GM21367 (cell line): ENCODE measurements at regions not wholly inside any gene's neighbourhood (a gene's known extent, or its start where the extent isn't known, plus 50 kb on each side); places are given as distances from the start of the nearest gene placed in this dataset.

Experiments
- ATAC-seq: cut with Tn5 transposase; IDR thresholded peaks from one replicate; pipeline ENCODE4 v1.9.1; 2021; ENCODE audit not compliant: unreplicated experiment

GRCh38 chr16:17887963-17888362 is 417.2 kb upstream of the XYLT1 start:
- ATAC-seq = no peak

- no peak for ATAC-seq
These were observed 415.0 kb upstream of the XYLT1 start for GRCh38 chr16:17885659-17886207.

DNA sequence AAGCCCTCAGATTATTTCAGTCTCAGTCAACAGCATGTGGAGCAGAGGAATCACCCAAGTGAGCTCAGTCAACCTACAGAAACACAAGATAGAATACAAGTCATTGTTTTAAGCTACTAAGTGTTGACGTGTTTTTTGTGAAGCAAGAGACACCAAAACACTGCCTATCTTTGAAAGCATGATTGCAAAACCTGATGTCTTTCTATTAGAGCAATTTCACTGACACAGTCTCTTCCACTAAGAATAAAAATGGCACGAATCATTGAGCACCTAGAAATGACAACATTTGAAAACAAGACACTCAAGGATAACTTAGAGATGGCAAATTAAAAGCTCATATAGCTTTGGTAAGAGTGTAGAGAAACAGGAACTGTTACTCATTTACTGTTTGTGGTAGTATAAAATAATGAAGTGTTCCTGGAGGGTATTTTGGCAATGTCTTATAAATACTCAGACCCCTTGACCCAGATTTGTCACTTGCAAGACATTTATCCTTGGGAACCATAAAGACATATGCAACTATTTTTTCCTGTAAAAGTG is 407.1 kb upstream of the XYLT1 start:
- no peak for ATAC-seq

DNA sequence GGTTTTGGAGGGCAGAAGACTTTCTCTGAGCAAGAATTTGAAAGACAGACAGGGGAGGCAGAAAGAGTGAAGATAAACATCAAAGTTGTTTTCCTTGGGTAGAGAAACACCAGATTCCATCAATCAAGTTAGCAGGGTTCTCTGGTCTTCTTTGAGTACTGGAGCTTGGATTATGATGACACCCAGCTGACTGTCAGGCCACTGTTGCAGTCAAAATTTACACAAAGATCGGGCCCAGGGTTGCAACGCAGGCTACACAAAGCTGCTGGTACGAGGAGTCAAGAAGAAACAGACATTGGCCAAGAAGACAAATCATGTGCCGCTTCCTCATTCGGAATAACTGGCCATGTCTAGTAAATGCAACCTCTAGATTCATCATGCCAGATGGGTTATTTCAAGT is 396.2 kb upstream of the XYLT1 start:
- no peak for ATAC-seq

DNA sequence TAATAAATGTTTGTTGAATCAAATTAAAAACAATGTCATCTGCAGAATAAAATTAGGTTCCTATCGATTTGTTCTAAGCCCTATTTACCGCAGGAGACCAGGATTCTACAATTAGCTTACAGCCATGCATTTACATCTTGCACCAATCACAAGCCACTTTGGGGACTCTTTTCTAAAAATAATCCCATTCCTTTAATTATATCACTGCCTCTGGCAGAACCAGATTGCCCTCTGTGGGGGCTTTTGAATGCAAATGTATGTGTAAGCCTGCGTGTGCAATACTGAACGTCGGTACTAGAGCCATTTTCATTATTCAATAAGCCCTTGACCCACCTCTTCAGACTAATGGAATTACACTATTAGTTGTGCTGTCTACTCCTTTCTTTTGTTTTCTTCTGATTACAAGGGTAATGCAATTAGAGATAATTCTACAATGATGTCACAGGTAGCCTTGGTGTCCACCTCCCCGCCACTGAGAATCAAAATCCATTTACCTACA is 391.3 kb upstream of the XYLT1 start:
- ATAC-seq = no peak

- no peak for ATAC-seq
These were observed 387.3 kb upstream of the XYLT1 start for GRCh38 chr16:17858061-17858460.

DNA sequence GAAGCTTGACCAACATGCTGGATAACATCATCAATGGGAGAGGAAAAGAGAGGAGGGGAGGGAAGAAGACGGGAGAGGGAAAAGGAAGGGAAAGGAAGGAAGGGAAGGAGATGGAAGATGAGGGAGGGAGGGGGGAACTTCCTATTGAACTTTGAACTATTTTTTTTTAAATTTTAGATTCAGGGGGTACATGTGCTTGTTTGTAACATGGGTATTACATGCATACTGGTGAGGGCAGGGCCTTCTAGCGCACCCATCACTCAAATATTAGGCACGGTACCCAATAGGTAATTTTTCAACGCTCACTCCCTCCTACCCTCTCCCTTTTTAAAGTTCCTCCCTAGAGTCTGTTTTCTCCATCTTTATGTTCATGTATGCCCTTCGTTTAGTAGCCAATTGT is 383.2 kb upstream of the XYLT1 start:
- ATAC-seq = no peak

DNA sequence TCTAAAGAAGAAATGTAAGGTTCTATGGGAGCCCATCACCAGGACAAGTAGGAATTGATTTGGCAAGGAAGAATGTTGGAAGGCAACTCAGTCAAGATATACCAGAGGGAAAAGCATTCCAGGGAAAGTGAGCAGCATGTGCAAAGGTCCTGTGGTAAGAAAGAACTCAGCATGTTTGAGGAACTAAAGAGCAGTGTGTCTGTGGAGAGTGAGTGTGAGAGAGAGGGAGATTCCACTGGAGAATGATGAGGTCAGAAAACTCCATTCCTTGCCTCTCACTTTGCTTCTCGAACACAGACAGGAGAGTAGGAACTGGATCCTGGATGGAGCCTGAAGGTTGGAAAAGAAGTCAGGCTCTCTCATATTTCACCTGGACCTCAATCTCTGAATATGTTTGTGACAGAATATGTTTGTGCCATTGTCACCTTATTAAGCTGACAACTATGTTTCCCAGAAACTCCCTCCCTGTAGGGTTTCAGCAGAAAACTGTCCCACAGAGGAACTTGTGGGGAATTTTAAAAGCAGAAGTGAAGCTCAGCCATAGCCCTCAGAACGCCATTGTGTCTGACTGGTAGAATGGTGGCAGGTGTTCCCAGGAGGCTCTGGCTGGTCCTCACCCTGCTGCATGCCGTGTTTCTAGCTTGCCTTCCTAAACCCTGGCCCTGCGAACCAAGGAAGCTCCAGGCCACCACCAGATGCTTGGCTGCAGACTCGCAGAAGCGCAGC is 382.4 kb upstream of the XYLT1 start:
- ATAC-seq = no peak

DNA sequence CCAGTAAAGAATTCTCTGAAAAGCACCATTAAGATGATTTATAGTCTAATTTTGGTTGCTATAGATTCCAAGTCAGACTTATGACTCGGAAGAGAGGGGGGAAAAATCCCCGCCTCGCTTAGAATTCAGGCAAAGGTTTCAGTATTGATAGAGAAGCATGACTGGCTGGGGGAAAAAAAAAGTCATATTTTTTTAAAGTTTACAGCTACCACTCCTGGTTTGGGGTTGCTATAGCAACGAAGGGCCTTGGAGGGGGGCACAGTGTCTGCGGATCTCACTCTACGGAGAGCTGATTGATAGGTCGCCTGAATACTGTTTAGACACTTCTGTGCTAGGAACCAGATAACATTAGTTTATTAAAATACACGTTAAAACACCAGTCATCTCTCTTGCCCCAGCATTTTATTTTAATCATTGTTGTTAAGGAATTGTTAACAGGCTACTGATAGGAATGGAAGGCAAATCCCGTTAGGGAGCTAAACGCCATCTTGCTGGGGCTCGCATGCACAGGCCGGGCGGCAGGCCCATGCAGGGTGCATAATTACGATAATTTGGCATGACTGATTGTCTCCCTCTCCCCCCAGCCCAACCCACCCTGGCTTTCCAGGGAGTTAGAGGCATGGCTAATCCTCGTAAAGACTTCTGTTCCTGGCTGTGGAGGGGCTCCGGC is 380.0 kb upstream of the XYLT1 start:
- ATAC-seq = no peak

DNA sequence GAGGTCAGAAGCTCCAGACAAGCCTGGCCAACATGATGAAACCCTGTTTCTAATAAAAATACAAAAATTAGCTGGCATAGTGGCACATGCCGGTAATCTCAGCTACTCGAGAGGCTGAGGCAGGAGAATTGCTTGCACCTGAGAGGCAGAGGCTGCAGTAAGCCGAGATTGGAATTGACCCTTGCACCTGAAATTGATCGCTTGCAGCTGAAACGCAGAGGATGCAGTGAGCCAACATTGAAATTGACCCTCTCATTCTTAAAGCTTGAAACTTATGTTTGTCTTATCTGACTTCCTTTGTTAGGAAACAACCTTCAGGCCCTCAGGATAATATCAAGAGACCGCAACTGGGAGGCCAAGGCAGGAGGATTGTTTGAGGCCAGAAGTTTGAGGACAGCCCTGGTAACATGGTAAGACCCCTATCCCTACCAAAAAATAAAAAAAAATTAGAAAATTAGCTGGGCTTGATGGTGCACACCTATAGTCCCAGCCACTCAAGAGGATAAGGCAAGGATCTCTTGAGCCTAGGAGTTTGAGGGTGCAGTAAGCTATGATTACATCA is 376.6 kb upstream of the XYLT1 start:
- ATAC-seq = no peak

DNA sequence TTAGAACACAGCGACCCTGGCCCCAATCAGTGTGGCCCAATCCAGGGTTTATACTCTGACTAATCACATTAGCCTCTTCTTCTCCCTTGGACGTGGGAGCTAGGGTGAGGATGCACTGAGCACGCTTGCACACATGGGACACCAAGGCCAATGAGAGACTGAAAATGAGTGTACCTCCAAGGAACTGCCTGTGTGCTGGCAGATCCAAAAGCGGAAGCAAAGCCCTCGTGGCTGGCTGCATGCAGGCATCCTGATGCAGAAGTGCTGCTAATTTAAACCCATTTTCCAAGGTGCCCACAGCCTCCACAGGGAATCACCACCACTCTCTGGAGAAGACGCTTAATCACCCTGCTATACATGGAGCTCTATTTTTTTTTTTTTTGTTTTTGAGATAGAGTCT is 375.3 kb upstream of the XYLT1 start:
- no peak for ATAC-seq

DNA sequence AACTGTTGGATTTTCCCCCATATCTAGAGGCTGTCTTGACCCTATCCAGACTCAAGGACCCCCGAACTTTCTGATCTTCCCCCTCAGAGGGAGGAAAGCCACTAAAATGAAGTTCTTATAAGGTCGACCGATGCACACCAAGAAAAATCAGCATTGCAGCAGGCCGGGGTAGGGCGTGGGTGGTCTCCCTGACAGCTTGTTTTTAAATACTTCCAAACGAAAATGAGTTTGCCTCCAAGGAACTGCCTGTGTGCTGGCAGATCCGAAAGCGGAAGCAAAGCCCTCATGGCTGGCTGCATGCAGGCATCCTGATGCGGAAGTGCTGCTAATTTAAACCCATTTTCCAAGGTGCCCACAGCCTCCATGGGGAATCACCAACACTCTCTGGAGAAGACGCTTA is 374.3 kb upstream of the XYLT1 start:
- no peak for ATAC-seq

GRCh38 chr16:17843905-17844304 is 373.1 kb upstream of the XYLT1 start:
- no peak for ATAC-seq

DNA sequence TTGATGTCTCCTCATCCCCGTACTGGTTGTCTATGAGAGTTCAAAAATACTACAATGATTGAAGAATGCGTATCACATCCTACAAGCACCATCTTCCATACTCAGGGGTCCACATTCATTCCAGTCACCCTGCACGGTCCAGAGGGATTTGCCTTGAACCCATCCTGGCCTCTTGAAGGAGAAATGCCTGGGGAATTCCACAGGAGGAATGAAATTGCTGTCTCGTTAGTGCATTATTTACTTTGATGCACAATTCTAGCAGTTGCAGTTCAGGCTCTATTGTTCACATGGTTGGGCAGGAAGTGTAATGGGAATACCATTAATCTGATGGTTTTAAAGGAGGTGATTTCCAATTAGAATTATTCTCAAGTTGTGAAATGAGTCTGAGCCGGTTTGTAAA is 369.1 kb upstream of the XYLT1 start:
- ATAC-seq = no peak

GRCh38 chr16:17839272-17839671 is 368.5 kb upstream of the XYLT1 start:
- no peak for ATAC-seq

DNA sequence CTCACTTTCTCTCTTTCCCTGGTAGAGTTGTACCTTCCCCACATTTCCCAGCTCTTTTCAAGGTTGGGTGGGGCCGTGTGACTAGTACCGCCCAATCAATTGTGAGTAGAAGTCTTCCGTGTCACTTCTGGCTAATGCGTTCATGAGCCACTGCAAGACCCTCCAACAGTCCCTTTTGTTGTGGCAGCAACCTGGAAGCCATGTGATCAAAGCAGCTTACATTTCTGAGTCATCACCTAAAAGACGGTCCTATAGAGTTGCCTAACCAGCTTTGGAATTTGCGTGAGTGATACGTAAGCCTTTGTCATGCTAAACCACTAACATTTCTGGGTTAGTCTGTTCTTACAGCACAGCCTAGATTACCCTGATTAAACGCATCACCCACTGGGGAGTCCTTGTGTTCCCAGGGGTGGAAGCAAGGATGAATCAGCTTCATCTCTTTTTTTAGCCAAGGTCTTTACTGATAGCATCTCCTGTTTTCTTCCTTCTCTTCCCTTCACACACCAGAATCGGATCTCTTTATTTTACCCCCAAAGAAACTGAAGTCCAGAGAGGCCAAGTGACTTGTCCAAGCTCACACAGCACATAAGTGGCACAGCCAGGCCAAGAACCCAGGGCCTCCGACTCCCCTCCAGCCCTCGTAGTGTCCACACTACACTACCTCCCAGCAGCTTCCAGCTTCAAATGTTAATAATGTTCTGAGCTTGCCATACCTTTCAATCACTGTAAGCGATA is 366.3 kb upstream of the XYLT1 start:
- no peak for ATAC-seq

DNA sequence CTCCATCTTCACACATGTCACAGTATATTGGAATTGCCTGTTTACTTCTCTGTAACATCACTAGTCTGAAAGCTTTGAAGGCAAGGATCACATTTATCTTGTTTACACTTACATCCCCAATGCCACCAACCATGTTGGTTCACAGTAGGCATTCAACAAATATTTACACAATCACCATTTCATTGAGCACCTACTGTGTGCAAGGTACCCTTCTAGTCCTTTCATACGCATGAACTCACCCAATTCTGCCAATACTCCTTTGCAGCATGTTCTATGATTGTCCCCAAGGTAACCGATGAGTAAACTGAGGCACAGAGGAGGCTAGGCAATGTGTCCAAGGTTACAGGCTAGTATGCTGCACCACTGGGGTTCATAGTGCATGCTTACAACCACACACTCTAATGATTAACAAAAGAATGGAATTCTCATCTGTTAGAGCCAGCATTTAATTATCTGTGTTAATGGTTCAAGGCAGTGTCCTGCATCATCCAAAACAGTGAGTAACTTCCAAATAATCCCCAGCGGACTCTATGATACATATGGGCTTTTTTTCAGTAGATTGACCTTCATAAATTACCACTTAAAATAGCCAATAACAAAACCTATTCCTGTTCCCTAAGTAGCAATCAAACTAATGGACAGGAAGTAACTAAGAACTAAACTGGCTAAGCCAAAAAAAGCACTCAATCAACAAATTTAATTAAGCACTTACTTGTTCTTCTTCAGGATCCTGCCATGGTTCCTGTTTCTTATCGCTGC is 364.5 kb upstream of the XYLT1 start:
- ATAC-seq = no peak

DNA sequence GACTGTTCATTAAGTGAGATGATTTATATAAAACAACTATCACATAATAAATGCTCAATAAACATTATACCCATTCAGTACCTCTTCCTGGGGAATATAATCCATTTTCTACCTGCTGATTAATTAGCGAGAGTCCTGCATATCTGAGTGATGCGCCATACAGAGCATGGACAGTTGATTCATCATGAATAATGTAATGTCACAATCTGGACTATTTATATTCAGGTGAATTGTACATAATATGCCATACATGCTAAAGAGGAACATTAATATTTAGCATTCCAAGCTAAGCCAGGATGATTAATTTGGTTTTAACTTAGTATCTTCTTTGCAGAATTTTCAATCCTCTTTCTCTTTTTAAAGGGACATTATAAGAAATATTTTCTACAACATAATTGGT is 362.0 kb upstream of the XYLT1 start:
- no peak for ATAC-seq

DNA sequence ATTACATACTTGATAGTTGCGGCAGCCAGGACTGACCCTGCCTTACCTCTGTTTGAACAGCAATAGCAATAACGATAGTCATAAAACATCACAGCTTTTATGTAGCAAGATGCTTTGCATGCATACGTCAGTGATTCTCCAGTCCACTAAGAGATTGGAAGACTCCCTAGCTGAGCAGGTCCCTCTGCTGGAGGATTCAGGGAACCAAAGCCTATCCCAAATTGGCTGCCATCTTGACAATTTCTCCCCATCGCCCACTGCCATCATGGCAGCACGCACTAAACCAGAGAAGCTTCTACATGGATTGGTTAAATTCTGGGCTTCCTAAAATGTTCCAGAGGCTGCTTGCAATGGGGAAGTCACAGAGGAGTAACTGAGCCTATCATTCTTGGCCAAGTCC is 360.6 kb upstream of the XYLT1 start:
- ATAC-seq = no peak

- ATAC-seq = no peak
These were observed 359.9 kb upstream of the XYLT1 start for GRCh38 chr16:17830651-17831050.
